ENCODE measurements at regions not wholly inside any gene's neighbourhood (a gene's known extent, or its start where the extent isn't known, plus 50 kb on each side); places are given as distances from the start of the nearest gene placed in this dataset.

DNA sequence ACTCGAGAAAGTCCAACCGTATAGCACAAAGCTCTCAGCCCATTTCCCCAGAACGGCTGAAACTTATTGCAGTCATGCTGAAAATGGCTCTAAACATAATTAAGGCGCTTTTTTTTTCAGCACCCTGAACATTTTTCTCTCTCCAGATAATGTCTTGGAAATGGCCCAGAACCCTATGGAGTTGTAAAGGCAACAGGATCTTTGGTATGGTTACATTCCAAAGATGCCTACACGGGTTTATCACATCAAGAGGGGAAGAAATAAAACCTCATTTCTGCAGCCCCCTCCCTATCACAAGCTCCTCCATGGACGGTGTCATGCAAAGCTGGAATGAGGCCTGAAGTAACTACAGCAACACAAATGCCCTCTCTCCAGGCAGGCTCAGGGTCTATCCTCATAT lies 126.4 kb upstream of the GALNT2 start:
- Histone ChIP-seq H4K20me1 (ENCODE audit: control insufficient read depth, insufficient read depth, low read length, poor library complexity, severe bottlenecking) (no peaks in the 10 kb centered on the region), H3K27ac (ENCODE audit: low read length in 2 of 2) (no peak overlapping the region), H3K27me3 (replicated peaks in 1 of 4; ENCODE audit: control extremely low read depth in 1 of 4, control insufficient read depth in 3 of 4, insufficient read depth in 4 of 4, low read length in 3 of 4) (peaks cover 0 to 4% (median 0%) of the 10 kb centered on the region in 4 experiments), H3K4me3 (ENCODE audit: control extremely low read depth in 1 of 5, extremely low read depth in 1 of 5, insufficient read depth in 1 of 5, low read depth in 2 of 5, low read length in 4 of 5) (no peak overlapping the region), H3K79me2 (ENCODE audit: control insufficient read depth, insufficient read depth, low read length) (no peaks in the 10 kb centered on the region), H3K36me3 (replicated peaks in 1 of 2; ENCODE audit: control extremely low read depth in 1 of 2, control insufficient read depth in 1 of 2, extremely low read depth in 1 of 2, insufficient read depth in 2 of 2, low read length in 1 of 2) (no peaks in the 10 kb centered on the region), H3K4me2 (replicated peaks; ENCODE audit: low read depth, low read length, poor library complexity, severe bottlenecking) (no peak overlapping the region), H3K9ac (ENCODE audit: low read length) (no peak overlapping the region), H2AFZ (ENCODE audit: insufficient read depth, low read depth, low read length, poor library complexity, severe bottlenecking) (no peak overlapping the region), H3K9me3 (ENCODE audit: control extremely low read depth in 1 of 3, control insufficient read depth in 2 of 3, insufficient read depth in 1 of 3, low read length in 2 of 3) (peaks cover 0 to 9% (median 0%) of the 10 kb centered on the region in 3 donors), H3K4me1 (ENCODE audit: control insufficient read depth in 2 of 2, insufficient read depth in 2 of 2, low read length in 2 of 2) (no peaks in the 10 kb centered on the region)
- no peak overlapping the region for H3K4me3 Mint-ChIP-seq
- ATAC-seq (ENCODE audit: low read depth) (no peak), DNase-seq (no peak)
- H3K27ac Mint-ChIP-seq, result no peak overlapping the region
- intact Hi-C loops (cut with micrococcal nuclease), result no loop called here
- CTCF ChIA-PET, result no interaction called here
- TF ChIP-seq EZH2 (IDR thresholded peaks at IDR 0.05; ENCODE audit: borderline replicate concordance, insufficient read depth, low read depth, low read length, poor library complexity, severe bottlenecking), result no peak
- TF ChIP-seq, protein P1, sequence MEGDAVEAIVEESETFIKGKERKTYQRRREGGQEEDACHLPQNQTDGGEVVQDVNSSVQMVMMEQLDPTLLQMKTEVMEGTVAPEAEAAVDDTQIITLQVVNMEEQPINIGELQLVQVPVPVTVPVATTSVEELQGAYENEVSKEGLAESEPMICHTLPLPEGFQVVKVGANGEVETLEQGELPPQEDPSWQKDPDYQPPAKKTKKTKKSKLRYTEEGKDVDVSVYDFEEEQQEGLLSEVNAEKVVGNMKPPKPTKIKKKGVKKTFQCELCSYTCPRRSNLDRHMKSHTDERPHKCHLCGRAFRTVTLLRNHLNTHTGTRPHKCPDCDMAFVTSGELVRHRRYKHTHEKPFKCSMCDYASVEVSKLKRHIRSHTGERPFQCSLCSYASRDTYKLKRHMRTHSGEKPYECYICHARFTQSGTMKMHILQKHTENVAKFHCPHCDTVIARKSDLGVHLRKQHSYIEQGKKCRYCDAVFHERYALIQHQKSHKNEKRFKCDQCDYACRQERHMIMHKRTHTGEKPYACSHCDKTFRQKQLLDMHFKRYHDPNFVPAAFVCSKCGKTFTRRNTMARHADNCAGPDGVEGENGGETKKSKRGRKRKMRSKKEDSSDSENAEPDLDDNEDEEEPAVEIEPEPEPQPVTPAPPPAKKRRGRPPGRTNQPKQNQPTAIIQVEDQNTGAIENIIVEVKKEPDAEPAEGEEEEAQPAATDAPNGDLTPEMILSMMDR (IDR thresholded peaks at IDR 0.05), result no peak
- WGBS (ENCODE audit: insufficient coverage), result 81% methylated on average over 3 of the region's 6 CpGs
- H3K9me3 Mint-ChIP-seq (ENCODE audit: insufficient read depth), result no peaks in the 10 kb centered on the region
- POLR2A ChIA-PET, result no interaction called here
- peaks cover 11% of the 10 kb centered on the region for H3K27me3 Mint-ChIP-seq
- H3K4me1 Mint-ChIP-seq, result no peaks in the 10 kb centered on the region

DNA sequence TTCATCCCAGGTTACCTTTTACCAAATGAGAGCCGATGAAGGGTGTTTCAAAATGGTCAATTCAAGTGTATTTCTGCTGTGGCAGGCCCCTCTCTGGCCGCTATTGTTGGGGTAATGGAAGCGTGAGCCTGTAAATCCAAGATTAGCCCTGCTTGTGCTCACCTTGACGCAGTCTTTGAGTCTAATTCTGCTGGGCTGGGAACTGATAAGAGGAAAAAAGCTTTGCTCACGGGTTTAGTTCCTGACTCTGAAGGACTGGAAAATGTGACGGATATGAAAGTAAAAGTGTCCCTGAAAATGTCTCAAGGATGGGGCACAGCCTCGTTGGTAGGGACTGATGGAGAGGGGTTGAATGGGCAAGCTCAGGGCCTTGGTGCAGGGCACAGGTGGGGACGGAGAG lies 125.9 kb upstream of the GALNT2 start:
- Mint-ChIP-seq H3K4me3 (no peak overlapping the region), H3K4me1 (no peaks in the 10 kb centered on the region), H3K27ac (no peak overlapping the region), H3K27me3 (peaks cover 11% of the 10 kb centered on the region), H3K9me3 (ENCODE audit: insufficient read depth) (no peaks in the 10 kb centered on the region)
- no peak overlapping the region for H2AFZ ChIP-seq (ENCODE audit: insufficient read depth, low read depth, low read length, poor library complexity, severe bottlenecking)
- DNase-seq (no peak), ATAC-seq (ENCODE audit: low read depth) (no peak)
- no peaks in the 10 kb centered on the region for H3K4me1 ChIP-seq (ENCODE audit: control insufficient read depth in 2 of 2, insufficient read depth in 2 of 2, low read length in 2 of 2)
- H3K4me3 ChIP-seq (ENCODE audit: control extremely low read depth in 1 of 5, extremely low read depth in 1 of 5, insufficient read depth in 1 of 5, low read depth in 2 of 5, low read length in 4 of 5), result no peak overlapping the region
- H3K4me2 ChIP-seq (replicated peaks; ENCODE audit: low read depth, low read length, poor library complexity, severe bottlenecking), result no peak overlapping the region
- no peak overlapping the region for H3K9ac ChIP-seq (ENCODE audit: low read length)
- CTCF ChIA-PET, result no interaction called here
- no peaks in the 10 kb centered on the region for H4K20me1 ChIP-seq (ENCODE audit: control insufficient read depth, insufficient read depth, low read length, poor library complexity, severe bottlenecking)
- POLR2A ChIA-PET, result no interaction called here
- 89% methylated on average over 8 of the region's 8 CpGs for WGBS (ENCODE audit: insufficient coverage)
- H3K27ac ChIP-seq (ENCODE audit: low read length in 2 of 2), result no peak overlapping the region
- H3K36me3 ChIP-seq (replicated peaks in 1 of 2; ENCODE audit: control extremely low read depth in 1 of 2, control insufficient read depth in 1 of 2, extremely low read depth in 1 of 2, insufficient read depth in 2 of 2, low read length in 1 of 2), result no peaks in the 10 kb centered on the region
- TF ChIP-seq, protein P1 (IDR thresholded peaks at IDR 0.05), result no peak
- no peak for TF ChIP-seq EZH2 (IDR thresholded peaks at IDR 0.05; ENCODE audit: borderline replicate concordance, insufficient read depth, low read depth, low read length, poor library complexity, severe bottlenecking)
- H3K27me3 ChIP-seq (replicated peaks in 1 of 4; ENCODE audit: control extremely low read depth in 1 of 4, control insufficient read depth in 3 of 4, insufficient read depth in 4 of 4, low read length in 3 of 4), result peaks cover 0 to 4% (median 0%) of the 10 kb centered on the region in 4 experiments
- intact Hi-C loops (cut with micrococcal nuclease), result no loop called here
- H3K79me2 ChIP-seq (ENCODE audit: control insufficient read depth, insufficient read depth, low read length), result no peaks in the 10 kb centered on the region
- peaks cover 0 to 9% (median 0%) of the 10 kb centered on the region in 3 donors for H3K9me3 ChIP-seq (ENCODE audit: control extremely low read depth in 1 of 3, control insufficient read depth in 2 of 3, insufficient read depth in 1 of 3, low read length in 2 of 3)

Data from B cell (primary cell).